ENCODE measurements at regions not wholly inside any gene's neighbourhood (a gene's known extent, or its start where the extent isn't known, plus 50 kb on each side); places are given as distances from the start of the nearest gene placed in this dataset.

DNA sequence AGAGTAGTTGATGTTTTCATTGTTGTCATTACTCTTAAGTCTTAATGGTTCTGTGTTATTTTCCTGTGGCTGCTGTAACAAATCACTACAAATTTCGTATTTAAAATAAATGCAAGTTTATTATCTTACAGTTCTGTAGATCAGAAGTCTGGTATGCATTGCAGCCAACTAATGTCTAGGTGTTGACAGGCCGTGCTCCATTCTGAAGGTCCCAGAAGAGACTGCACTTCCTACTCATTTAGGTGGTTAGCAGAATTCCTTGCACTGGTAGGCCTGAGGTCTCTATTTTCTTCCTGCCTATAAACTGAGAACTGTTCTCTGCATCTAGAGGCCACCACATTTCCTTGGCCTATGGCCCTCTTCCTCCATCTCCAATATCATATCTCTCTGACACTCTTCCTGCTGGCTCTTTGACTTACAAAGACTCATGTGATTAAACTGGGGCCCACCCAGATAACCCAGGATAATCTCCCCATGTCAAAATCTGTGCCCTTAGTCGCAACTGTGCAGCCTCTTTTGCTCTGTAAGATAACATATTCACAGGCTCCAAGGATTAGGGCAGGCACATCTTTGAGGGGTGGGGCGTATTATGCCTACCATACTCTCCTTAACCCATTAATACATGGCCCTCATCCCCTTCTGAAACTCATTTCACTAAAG is 468.4 kb downstream of the FOXO1 start:
- no peak for DNase-seq

- no peak for DNase-seq
Measured at GRCh38 chr13:40200273-40200978, 466.0 kb downstream of the FOXO1 start.

- no peak for DNase-seq
Measured at GRCh38 chr13:40204246-40204645, 462.2 kb downstream of the FOXO1 start.

GRCh38 chr13:40205771-40206240 is 460.6 kb downstream of the FOXO1 start:
- peak; percentile 37 for DNase-seq

DNA sequence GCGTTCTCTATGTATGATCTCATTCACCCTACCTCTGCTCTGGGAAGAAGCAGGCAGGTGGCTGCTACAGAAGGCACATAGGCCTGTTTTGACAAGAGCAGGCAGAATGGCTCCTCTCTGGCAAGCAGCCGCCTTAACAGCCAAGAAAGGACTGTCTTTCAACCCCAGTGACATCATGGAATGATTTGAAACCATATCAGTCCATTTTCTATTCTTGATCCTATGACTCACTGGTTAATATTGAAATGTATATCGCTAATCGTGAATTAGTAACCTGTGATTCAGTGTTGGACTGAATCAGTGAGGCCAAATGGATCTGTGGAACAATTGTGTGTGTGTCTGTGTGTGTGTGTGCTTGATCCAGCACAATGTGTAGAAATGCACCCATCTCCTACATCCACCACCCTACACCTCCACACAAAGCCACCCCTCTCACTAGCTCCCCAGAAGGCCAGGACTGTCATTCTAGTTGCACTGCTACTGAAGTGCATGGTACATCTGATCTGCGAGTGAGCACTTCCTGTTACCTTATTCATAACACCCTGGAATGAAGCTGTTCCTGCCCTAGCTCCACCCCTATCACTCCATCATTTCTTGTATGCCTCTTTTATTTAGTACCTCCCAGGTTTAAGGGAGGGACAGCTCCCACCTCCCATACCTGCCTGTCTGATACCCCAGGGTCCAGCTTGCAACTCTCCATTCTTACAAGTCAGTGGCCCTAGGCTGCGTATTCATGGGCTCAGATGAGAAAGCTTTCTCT is 460.0 kb downstream of the FOXO1 start:
- peak; percentile 64 for DNase-seq

- peak; percentile 37 for DNase-seq
Measured at GRCh38 chr13:40207001-40207478, 459.4 kb downstream of the FOXO1 start.

DNA sequence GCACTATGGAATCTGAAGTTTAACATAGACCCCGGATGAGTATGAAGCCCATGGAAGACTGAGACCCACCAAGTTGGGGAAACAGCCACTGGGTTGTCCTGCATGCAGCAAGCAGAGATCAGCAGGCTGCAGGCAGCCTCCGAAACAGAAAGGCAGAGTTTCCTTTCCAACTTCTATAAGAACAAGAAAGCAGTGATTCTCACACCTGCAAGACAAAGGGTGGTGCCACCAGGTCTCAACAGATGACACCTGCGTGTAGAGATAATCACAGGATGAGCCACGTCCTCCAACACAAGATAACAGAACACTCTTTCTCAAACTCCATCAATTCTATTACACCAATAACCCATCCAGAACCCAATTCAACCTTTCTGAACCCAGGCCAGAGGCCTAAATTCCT is 457.9 kb downstream of the FOXO1 start:
- no peak for DNase-seq

GRCh38 chr13:40210865-40211585 is 455.4 kb downstream of the FOXO1 start:
- DNase-seq = no peak

DNA sequence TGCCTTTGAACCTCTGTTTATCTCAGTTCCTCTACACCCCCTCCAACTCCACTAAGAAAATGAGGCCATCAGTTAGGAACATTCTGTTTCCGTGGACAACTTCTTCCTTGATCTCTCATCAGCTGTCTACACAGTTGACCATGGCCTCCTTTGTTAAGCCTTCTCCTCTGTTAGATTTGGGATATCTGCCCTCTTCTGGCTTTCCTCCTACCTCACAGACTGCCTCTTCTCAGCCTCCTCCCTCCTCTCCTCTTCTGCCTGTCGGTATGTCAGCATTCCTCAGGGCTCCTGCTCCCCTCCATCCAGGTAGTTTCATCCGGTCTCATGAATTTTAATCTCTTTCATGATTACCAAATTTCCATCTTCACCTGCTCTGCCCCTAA is 454.9 kb downstream of the FOXO1 start:
- DNase-seq = no peak

- no peak for DNase-seq
Measured at GRCh38 chr13:40213779-40214178, 452.7 kb downstream of the FOXO1 start.

- no peak for DNase-seq
Measured at GRCh38 chr13:40215311-40215710, 451.1 kb downstream of the FOXO1 start.

- DNase-seq = no peak
Measured at GRCh38 chr13:40215747-40216146, 450.7 kb downstream of the FOXO1 start.

DNA sequence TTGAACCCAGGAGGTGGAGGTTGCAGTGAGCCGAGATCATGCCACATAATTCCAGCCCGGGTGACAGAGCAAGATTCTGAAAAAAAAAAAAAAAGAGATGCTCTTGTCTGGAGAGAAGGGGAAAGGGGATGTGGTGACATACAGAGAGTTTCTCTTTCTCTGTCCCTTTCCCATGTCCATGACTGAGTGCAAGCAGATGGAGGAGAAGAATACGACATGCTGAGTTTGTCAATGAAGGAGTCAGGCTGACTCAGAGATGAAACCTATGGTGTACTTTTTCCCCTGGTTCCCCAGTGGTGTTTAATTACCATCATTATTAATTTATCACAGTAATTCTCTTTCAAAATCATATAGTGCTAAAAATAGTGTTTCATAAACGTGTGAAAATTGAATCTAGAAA is 448.8 kb downstream of the FOXO1 start:
- DNase-seq = no peak

GRCh38 chr13:40220299-40220935 is 446.0 kb downstream of the FOXO1 start:
- peak; percentile 72 for DNase-seq

- DNase-seq = no peak
Measured at GRCh38 chr13:40221131-40221459, 445.3 kb downstream of the FOXO1 start.

DNA sequence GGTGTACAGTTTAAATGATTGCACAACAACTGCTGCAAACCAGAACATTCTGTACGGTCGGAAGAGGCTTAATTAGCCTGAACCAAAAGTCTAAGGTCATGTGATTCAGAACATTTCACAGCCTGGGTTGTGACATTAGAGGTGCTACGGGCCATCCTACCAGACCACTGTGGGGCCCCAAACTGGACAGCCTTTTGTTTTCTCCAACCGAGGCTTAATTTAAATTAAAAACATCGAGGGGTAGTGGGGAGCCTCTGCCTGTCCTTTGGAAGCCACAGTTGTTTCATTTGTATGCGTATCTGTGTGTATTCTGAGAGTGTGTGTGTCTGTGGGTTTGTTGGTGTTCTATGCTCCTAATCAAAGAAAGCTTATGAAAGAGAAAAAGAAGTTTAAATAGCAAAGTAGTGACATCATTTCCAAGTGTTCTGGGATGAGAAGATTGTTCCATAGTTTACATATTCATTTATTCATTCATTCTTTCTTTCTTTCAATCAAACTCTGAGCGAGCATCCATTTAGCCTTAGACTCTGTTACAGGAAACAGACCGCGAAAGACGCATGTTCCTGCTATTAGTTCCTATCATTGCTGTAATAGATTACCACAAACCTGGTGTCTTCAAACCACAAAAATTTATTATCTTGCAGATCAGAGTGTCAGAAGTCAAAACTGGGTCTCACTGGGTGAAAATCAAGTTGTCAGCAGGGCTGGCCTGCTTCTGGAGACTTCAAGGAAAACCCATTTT is 444.8 kb downstream of the FOXO1 start:
- DNase-seq = peak; percentile 49

- no peak for DNase-seq
Measured at GRCh38 chr13:40223585-40223984, 442.9 kb downstream of the FOXO1 start.

DNA sequence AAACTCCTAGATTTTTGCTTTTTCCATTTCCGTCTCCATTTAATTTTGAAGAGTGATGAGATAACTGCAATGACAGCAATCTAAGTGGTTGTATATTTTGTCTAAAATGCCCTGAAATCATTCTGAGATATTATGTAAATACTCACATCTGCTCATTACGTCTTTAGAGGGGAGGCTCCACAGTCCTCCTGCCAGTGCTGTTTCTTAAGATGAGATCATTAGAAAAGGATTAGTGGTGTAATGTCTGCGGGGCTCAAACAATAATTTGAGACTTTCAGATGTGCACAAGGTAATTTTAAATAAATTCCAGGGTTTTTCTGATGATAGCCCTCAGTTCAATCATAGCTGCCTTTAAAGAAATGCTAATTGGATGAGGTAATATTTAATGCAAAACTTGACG is 437.9 kb downstream of the FOXO1 start:
- DNase-seq = no peak

DNA sequence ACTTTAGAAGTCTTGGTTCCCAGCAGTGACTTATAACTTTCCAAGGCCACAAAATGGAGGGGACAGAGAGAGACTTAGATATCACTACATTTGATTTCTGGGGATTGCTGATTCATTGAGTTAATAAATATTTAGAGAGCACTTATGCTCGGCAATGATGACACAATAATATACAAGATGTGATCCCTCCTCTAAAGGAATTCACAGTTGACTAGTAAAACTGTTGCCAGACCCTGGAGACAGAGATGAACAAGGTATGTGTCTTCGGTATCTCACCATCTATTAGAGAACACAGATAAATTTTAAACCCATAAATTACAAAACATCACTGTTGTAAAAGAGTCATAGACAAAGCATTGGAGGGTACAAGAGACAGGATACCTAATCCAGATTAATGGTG is 437.5 kb downstream of the FOXO1 start:
- DNase-seq = no peak

- no peak for DNase-seq
Measured at GRCh38 chr13:40230833-40231266, 435.6 kb downstream of the FOXO1 start.

DNA sequence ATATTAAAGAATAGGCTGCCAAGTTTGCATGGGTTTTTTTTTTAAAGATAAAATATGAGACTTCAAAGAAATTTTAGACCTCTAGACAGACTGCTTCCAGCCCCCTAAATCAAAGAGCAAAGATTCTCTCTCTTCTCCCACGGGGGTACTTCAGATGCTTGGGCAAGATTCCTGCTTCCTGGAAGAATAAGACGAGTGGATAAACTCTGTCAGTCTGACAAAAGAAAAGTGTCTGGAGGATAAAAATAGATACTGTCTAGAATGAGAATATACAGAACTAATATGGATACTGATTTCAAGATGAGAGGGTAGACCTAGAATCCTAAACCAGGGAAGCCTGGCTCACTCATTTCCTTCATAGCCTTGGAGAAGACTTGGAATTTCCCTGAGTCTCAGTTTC is 435.1 kb downstream of the FOXO1 start:
- DNase-seq = no peak

DNA sequence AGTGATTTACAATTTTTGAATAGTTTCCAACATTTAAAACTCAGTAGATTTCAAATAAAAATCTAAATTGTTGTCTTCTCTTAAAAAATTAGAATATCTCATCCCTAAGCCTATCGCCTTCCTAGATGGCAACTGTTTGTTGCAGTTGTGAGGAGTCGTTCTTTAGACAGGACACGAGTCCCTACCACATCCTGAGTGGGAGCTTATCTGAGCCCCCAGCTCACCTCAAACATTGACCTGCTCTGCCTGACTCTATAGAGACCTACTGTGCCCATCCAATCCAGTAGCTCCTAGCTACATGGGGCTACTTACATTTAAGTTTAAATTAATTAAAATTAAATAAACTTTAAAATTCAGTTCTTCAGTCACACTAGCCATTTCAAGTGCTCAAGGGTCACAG is 434.7 kb downstream of the FOXO1 start:
- DNase-seq = no peak

All from activated CD4-positive, alpha-beta T cell treated with anti-CD3 and anti-CD28 coated beads for 48 hours (primary cell).